K562 (cell line): ENCODE measurements at regions not wholly inside any gene's neighbourhood (a gene's known extent, or its start where the extent isn't known, plus 50 kb on each side); places are given as distances from the start of the nearest gene placed in this dataset.

Source experiments
- CREM ChIP-seq: IDR thresholded peaks from 2 replicates; pipeline ENCODE4 v1.6.1; 2014; ENCODE audit warnings: antibody characterized with exemption, low read depth
- EGR1 ChIP-seq: fragments of 450-650 bp; conservative IDR thresholded peaks from 2 replicates; pipeline ENCODE4 v1.6.1; 2017; ENCODE audit warnings: mild to moderate bottlenecking
- FOXA3 ChIP-seq, 2 experiments: fragments of 450-650 bp in 1 of 2; sonication (generic) in 1 of 2; formaldehyde crosslinking; IDR thresholded peaks in 1 of 2; conservative IDR thresholded peaks in 1 of 2; 2 replicates each; pipeline versions ENCODE4 v1.4.0 to v1.8.0; 2020 to 2022; ENCODE audit warnings: mild to moderate bottlenecking in 2 of 2, missing genetic modification reagents in 1 of 2
- HLTF ChIP-seq: fragments of 450-650 bp; IDR thresholded peaks from 2 replicates; pipeline ENCODE4 v1.6.1; 2016
- MAFK ChIP-seq: IDR thresholded peaks from 2 replicates; pipeline ENCODE4 v1.6.1; 2011; ENCODE audit warnings: low read length, improper control_type of control experiment
- MXI1 ChIP-seq: IDR thresholded peaks from 2 replicates; pipeline ENCODE4 v1.6.1; 2011; ENCODE audit warnings: low read depth, mild to moderate bottlenecking, improper control_type of control experiment, low read length
- TAF1 ChIP-seq: IDR thresholded peaks from 2 replicates; pipeline ENCODE4 v1.6.1; 2011; ENCODE audit warnings: mild to moderate bottlenecking, low read length, moderate library complexity; ENCODE audit not compliant: insufficient read depth, control insufficient read depth, severe bottlenecking; ENCODE audit errors: extremely low read depth

- TF ChIP-seq MXI1 = no peak
- TF ChIP-seq FOXA3 (CRISPR knock-in tag; conservative IDR thresholded peaks at IDR 0.05 in 1 of 2, IDR thresholded peaks at IDR 0.05 in 1 of 2) = no peak
- TF ChIP-seq MAFK = no peak
- no peak for TF ChIP-seq TAF1
- TF ChIP-seq HLTF = no peak
- no peak for TF ChIP-seq EGR1
- no peak for TF ChIP-seq CREM
Observed at GRCh38 chr3:167880183-167880582, 144.7 kb downstream of the SERPINI1 start.
